ENCODE measurements at regions not wholly inside any gene's neighbourhood (a gene's known extent, or its start where the extent isn't known, plus 50 kb on each side); places are given as distances from the start of the nearest gene placed in this dataset.
A peak's percentile ranks its signal among the peaks of the same experiment; 100 is the strongest.

DNA sequence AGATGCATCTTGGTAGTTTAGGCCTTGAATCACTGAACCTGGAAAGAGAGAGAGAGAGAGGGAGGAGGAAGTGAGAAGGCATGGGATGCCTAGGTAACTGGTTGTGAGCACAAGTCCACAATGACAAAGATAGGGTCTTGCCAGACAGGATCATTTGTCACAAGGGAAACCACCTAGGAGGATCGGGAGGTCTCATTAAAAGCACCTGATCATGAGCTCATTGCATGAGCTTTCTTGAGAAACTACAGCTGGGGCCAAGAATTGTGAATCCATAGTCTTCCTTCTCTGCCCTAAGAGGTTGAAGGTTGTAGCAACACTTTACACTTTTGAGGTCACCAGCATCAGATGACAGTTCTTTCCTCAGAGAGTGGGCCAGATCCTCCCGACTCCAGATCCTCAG lies 195.7 kb downstream of the CD83 start (continued):
- TF ChIP-seq, protein P1, sequence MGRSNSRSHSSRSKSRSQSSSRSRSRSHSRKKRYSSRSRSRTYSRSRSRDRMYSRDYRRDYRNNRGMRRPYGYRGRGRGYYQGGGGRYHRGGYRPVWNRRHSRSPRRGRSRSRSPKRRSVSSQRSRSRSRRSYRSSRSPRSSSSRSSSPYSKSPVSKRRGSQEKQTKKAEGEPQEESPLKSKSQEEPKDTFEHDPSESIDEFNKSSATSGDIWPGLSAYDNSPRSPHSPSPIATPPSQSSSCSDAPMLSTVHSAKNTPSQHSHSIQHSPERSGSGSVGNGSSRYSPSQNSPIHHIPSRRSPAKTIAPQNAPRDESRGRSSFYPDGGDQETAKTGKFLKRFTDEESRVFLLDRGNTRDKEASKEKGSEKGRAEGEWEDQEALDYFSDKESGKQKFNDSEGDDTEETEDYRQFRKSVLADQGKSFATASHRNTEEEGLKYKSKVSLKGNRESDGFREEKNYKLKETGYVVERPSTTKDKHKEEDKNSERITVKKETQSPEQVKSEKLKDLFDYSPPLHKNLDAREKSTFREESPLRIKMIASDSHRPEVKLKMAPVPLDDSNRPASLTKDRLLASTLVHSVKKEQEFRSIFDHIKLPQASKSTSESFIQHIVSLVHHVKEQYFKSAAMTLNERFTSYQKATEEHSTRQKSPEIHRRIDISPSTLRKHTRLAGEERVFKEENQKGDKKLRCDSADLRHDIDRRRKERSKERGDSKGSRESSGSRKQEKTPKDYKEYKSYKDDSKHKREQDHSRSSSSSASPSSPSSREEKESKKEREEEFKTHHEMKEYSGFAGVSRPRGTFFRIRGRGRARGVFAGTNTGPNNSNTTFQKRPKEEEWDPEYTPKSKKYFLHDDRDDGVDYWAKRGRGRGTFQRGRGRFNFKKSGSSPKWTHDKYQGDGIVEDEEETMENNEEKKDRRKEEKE (IDR thresholded peaks at IDR 0.05), result no peak
- TF ChIP-seq SPI1 (IDR thresholded peaks at IDR 0.05; ENCODE audit: borderline replicate concordance, insufficient read depth, low read depth, low read length) (peak; percentile 77), SIN3A (IDR thresholded peaks at IDR 0.05; ENCODE audit: low read depth, low read length) (no peak), EZH2 (IDR thresholded peaks at IDR 0.05; ENCODE audit: borderline replicate concordance, control insufficient read depth, low read depth, low read length) (no peak), PAX8 (IDR thresholded peaks at IDR 0.05) (no peak), ZNF217 (IDR thresholded peaks at IDR 0.05) (no peak), DPF2 (IDR thresholded peaks at IDR 0.05) (no peak), FOXK2 (IDR thresholded peaks at IDR 0.05) (no peak), JUNB (IDR thresholded peaks at IDR 0.05) (peak; percentile 44), TCF7 (IDR thresholded peaks at IDR 0.05; ENCODE audit: borderline replicate concordance) (no peak), MTA3 (IDR thresholded peaks at IDR 0.05; ENCODE audit: borderline replicate concordance, low read length) (no peak), IRF3 (IDR thresholded peaks at IDR 0.05) (no peak), RELB (IDR thresholded peaks at IDR 0.05; ENCODE audit: low read depth) (no peak), MYB (IDR thresholded peaks at IDR 0.05; ENCODE audit: borderline replicate concordance, low read depth, low read length) (no peak), ZNF274 (IDR thresholded peaks at IDR 0.05; ENCODE audit: insufficient read depth, insufficient read length) (no peak)
- TF ChIP-seq, protein P2, sequence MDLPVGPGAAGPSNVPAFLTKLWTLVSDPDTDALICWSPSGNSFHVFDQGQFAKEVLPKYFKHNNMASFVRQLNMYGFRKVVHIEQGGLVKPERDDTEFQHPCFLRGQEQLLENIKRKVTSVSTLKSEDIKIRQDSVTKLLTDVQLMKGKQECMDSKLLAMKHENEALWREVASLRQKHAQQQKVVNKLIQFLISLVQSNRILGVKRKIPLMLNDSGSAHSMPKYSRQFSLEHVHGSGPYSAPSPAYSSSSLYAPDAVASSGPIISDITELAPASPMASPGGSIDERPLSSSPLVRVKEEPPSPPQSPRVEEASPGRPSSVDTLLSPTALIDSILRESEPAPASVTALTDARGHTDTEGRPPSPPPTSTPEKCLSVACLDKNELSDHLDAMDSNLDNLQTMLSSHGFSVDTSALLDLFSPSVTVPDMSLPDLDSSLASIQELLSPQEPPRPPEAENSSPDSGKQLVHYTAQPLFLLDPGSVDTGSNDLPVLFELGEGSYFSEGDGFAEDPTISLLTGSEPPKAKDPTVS (IDR thresholded peaks at IDR 0.05; ENCODE audit: low read depth, low read length), result no peak

All from GM12878 (cell line).